Neural progenitor cell (in vitro differentiated cells): ENCODE measurements at regions not wholly inside any gene's neighbourhood (a gene's known extent, or its start where the extent isn't known, plus 50 kb on each side); places are given as distances from the start of the nearest gene placed in this dataset.

ENCODE experiments used
- DNase-seq: peaks from one replicate; pipeline ENCODE4 v3.0.0-alpha.2; 2016; ENCODE audit warnings: low spot score
- H2AFZ ChIP-seq: fragments of 200-600 bp; sonication (generic); replicated peaks from 2 replicates; pipeline ENCODE4 v1.6.1; 2016; ENCODE audit warnings: antibody characterized with exemption
- H3F3A ChIP-seq: fragments of 200-600 bp; sonication (generic); 2 replicates; pipeline ENCODE4 v1.6.1; 2016; ENCODE audit warnings: antibody characterized with exemption, low read depth
- H3K27ac ChIP-seq: fragments of 200-600 bp; sonication (generic); 2 replicates; pipeline ENCODE4 v1.5.1; 2016; ENCODE audit warnings: mild to moderate bottlenecking
- H3K27me3 ChIP-seq: fragments of 200-600 bp; sonication (generic); 2 replicates; pipeline ENCODE4 v1.6.1; 2016; ENCODE audit warnings: mild to moderate bottlenecking, moderate library complexity
- H3K36me3 ChIP-seq: fragments of 200-600 bp; sonication (generic); 2 replicates; pipeline ENCODE4 v1.5.1; 2016
- H3K4me1 ChIP-seq: fragments of 200-600 bp; sonication (generic); 2 replicates; pipeline ENCODE4 v1.6.1; 2016; ENCODE audit warnings: mixed run types
- H3K4me2 ChIP-seq: fragments of 200-600 bp; sonication (generic); 2 replicates; pipeline ENCODE4 v1.6.1; 2016
- H3K4me3 ChIP-seq: fragments of 200-600 bp; sonication (generic); 2 replicates; pipeline ENCODE4 v1.5.1; 2016
- H3K79me2 ChIP-seq: fragments of 200-600 bp; sonication (generic); 2 replicates; pipeline ENCODE4 v1.6.1; 2016; ENCODE audit warnings: low read depth
- H3K9ac ChIP-seq: fragments of 200-600 bp; sonication (generic); 2 replicates; pipeline ENCODE4 v1.6.1; 2016
- H3K9me3 ChIP-seq: fragments of 200-600 bp; sonication (generic); 2 replicates; pipeline ENCODE4 v1.5.1; 2016; ENCODE audit warnings: low read depth
- H4K20me1 ChIP-seq: fragments of 200-600 bp; sonication (generic); 2 replicates; pipeline ENCODE4 v1.6.1; 2016; ENCODE audit warnings: low read depth
- H3K27ac Mint-ChIP-seq: 3 replicates; pipeline ENCODE4 v1.8.0; 2021; ENCODE audit warnings: mixed read lengths
- H3K27me3 Mint-ChIP-seq: 2 replicates; pipeline ENCODE4 v1.8.0; 2022; ENCODE audit warnings: low read depth, mild to moderate bottlenecking, inconsistent platforms, moderate library complexity, mixed read lengths; ENCODE audit not compliant: insufficient read depth
- H3K36me3 Mint-ChIP-seq: 3 replicates; pipeline ENCODE4 v1.8.0; 2021; ENCODE audit warnings: mixed read lengths
- H3K4me1 Mint-ChIP-seq: 3 replicates; pipeline ENCODE4 v1.8.0; 2021; ENCODE audit warnings: mixed read lengths
- H3K4me3 Mint-ChIP-seq: 3 replicates; pipeline ENCODE4 v1.8.0; 2021; ENCODE audit warnings: mild to moderate bottlenecking, moderate library complexity, mixed read lengths
- H3K9me3 Mint-ChIP-seq: 3 replicates; pipeline ENCODE4 v1.8.0; 2020; ENCODE audit warnings: mixed read lengths
- CTCF ChIP-seq: fragments of 200-600 bp; sonication (generic); IDR thresholded peaks from 2 replicates; pipeline ENCODE4 v1.5.1; 2017; ENCODE audit warnings: antibody characterized with exemption, mild to moderate bottlenecking
- EZH2 ChIP-seq: fragments of 200-600 bp; sonication (generic); IDR thresholded peaks from 2 replicates; pipeline ENCODE4 v1.6.1; 2017; ENCODE audit warnings: antibody characterized with exemption, mild to moderate bottlenecking, moderate library complexity
- EZH2phosphoT487 ChIP-seq: fragments of 200-600 bp; sonication (generic); IDR thresholded peaks from 2 replicates; pipeline ENCODE4 v1.6.1; 2017; ENCODE audit warnings: antibody characterized with exemption

DNA sequence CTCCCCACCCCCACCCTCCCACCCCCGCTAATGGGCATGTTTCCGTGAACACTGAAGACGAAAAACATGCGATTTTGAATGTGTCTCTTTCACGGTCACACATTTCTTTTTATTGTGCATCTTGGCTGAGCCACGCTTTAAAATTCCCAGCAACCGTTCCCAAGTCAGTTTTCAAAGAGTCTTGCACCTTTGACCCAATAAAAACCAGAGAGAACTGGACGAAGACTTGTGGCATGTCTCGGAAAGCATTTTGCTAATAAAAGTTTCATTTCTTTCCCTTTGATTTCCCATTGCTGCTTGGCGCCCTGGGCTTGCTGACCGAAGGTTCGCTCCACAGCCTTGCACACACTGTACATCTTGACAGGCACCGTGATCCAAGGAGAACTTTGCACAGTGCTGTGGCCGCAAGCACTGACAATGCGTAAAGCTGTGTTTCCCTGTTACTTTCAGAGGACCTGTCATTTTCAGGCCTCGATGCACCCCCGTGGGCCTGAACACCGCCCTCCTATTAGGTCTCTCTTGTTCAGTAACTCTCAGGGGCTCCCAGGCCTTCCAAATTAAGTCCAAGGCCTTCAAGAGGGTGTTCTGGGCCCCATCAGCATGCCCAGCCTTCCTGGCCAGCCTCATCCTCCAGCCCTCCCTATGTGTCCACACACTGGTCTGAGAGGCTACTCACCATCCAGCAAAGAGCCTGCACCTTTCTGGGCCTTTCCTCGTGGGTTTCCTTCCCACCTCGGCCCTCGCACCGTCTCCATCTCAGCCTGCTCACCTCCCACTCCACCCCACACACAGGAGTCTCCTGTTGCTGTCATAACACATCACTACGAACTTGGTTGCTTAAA is 63.4 kb upstream of the DIO3 start:
- Histone ChIP-seq H3K9ac (no peak overlapping the region), H3K27ac (no peak overlapping the region), H3K79me2 (no peaks in the 10 kb centered on the region), H3K4me3 (no peak overlapping the region), H3K27me3 (no peaks in the 10 kb centered on the region), H3K4me1 (peaks cover 15% of the 10 kb centered on the region), H3K36me3 (no peaks in the 10 kb centered on the region), H3F3A (peaks cover 15% of the 10 kb centered on the region), H2AFZ (no peak overlapping the region), H3K4me2 (no peak overlapping the region), H3K9me3 (no peaks in the 10 kb centered on the region), H4K20me1 (peaks cover 12% of the 10 kb centered on the region)
- TF ChIP-seq EZH2phosphoT487, result no peak
- no peak for TF ChIP-seq CTCF
- TF ChIP-seq EZH2, result no peak
- Mint-ChIP-seq H3K4me3 (peak overlapping the region; percentile 67), H3K27ac (peak overlapping the region; percentile 30), H3K4me1 (peaks cover 44% of the 10 kb centered on the region), H3K9me3 (peaks cover 9% of the 10 kb centered on the region), H3K36me3 (peaks cover 3% of the 10 kb centered on the region), H3K27me3 (peaks cover 5% of the 10 kb centered on the region)
- no peak for DNase-seq

DNA sequence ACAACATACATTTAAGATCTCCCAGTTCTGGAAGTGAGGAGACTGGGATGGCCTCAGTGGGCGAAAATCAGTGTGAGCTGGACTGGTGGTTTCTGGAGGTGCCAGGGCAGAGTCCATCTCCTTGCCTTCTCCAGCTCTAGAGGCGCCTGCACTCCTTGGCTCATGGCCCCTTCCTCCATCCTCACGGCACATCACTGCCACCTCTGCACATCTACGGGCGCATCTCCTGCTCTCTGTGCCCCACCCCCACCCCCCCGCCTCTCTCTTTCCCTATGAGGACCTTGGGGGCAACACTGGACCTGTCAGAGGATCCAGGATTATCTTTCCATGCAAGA is 62.8 kb upstream of the DIO3 start:
- H3K4me3 Mint-ChIP-seq, result no peak overlapping the region
- H2AFZ ChIP-seq, result no peak overlapping the region
- H3K9me3 ChIP-seq, result no peaks in the 10 kb centered on the region
- H3K9me3 Mint-ChIP-seq, result peaks cover 6% of the 10 kb centered on the region
- H3F3A ChIP-seq, result peaks cover 15% of the 10 kb centered on the region
- H3K36me3 Mint-ChIP-seq, result peaks cover 2% of the 10 kb centered on the region
- peaks cover 15% of the 10 kb centered on the region for H3K4me1 ChIP-seq
- no peak overlapping the region for H3K4me2 ChIP-seq
- H4K20me1 ChIP-seq, result peaks cover 12% of the 10 kb centered on the region
- no peaks in the 10 kb centered on the region for H3K36me3 ChIP-seq
- no peak overlapping the region for H3K27ac ChIP-seq
- no peaks in the 10 kb centered on the region for H3K79me2 ChIP-seq
- TF ChIP-seq EZH2phosphoT487 (no peak), EZH2 (no peak), CTCF (no peak)
- no peak for DNase-seq
- peaks cover 44% of the 10 kb centered on the region for H3K4me1 Mint-ChIP-seq
- peak overlapping the region; percentile 30 for H3K27ac Mint-ChIP-seq
- no peak overlapping the region for H3K4me3 ChIP-seq
- H3K27me3 Mint-ChIP-seq, result peaks cover 5% of the 10 kb centered on the region
- H3K27me3 ChIP-seq, result no peaks in the 10 kb centered on the region
- no peak overlapping the region for H3K9ac ChIP-seq

DNA sequence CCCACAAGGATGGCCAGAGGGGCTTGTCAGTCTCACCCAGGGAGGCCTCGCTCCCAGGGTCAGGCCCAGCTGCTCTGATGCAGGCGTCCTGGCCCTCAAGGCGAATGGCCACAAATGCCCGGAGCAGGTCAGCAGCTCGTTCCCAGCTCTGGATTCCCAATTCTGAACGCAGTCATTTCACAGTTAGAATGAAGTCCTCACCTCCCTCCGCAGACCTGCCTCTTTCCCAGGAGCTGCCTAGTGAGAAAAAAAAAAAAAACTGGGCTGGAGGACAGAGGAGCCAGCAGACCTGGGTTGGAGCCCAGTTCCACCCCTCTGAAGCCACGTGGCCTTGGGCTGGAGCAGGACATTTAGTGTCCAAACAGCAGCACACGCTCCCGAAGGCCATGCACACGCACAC is 62.2 kb upstream of the DIO3 start:
- Histone ChIP-seq H3K4me2 (no peak overlapping the region), H3K79me2 (no peaks in the 10 kb centered on the region), H2AFZ (no peak overlapping the region), H3K27me3 (no peaks in the 10 kb centered on the region), H3K4me1 (peaks cover 15% of the 10 kb centered on the region), H4K20me1 (peaks cover 12% of the 10 kb centered on the region), H3K9me3 (no peaks in the 10 kb centered on the region), H3K27ac (no peak overlapping the region), H3K9ac (no peak overlapping the region), H3K4me3 (no peak overlapping the region), H3K36me3 (no peaks in the 10 kb centered on the region), H3F3A (peaks cover 15% of the 10 kb centered on the region)
- Mint-ChIP-seq H3K4me1 (peaks cover 44% of the 10 kb centered on the region), H3K27me3 (peaks cover 6% of the 10 kb centered on the region), H3K27ac (no peak overlapping the region), H3K9me3 (peaks cover 3% of the 10 kb centered on the region), H3K36me3 (no peaks in the 10 kb centered on the region), H3K4me3 (no peak overlapping the region)
- no peak for DNase-seq
- TF ChIP-seq EZH2phosphoT487, result no peak
- no peak for TF ChIP-seq EZH2
- TF ChIP-seq CTCF, result no peak
